Astrocyte (in vitro differentiated cells and primary cell): ENCODE measurements at regions not wholly inside any gene's neighbourhood (a gene's known extent, or its start where the extent isn't known, plus 50 kb on each side); places are given as distances from the start of the nearest gene placed in this dataset.

Source experiments
- EZH2 ChIP-seq: IDR thresholded peaks from 2 replicates; pipeline ENCODE4 v1.6.1; 2012; ENCODE audit warnings: mild to moderate bottlenecking, low read length, inconsistent platforms; ENCODE audit not compliant: insufficient read depth
- TF ChIP-seq, protein P1 (sequence below): IDR thresholded peaks from 2 replicates; pipeline ENCODE4 v1.5.1; 2011; ENCODE audit warnings: low read depth, mild to moderate bottlenecking, inconsistent platforms, low read length, moderate library complexity; ENCODE audit not compliant: insufficient read depth

- TF ChIP-seq, protein P1, sequence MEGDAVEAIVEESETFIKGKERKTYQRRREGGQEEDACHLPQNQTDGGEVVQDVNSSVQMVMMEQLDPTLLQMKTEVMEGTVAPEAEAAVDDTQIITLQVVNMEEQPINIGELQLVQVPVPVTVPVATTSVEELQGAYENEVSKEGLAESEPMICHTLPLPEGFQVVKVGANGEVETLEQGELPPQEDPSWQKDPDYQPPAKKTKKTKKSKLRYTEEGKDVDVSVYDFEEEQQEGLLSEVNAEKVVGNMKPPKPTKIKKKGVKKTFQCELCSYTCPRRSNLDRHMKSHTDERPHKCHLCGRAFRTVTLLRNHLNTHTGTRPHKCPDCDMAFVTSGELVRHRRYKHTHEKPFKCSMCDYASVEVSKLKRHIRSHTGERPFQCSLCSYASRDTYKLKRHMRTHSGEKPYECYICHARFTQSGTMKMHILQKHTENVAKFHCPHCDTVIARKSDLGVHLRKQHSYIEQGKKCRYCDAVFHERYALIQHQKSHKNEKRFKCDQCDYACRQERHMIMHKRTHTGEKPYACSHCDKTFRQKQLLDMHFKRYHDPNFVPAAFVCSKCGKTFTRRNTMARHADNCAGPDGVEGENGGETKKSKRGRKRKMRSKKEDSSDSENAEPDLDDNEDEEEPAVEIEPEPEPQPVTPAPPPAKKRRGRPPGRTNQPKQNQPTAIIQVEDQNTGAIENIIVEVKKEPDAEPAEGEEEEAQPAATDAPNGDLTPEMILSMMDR = no peak
- no peak for TF ChIP-seq EZH2
Measured at GRCh38 chr9:1929134-1929533, 86.0 kb upstream of the SMARCA2 start.
